HG03064 (cell line): ENCODE measurements at regions not wholly inside any gene's neighbourhood (a gene's known extent, or its start where the extent isn't known, plus 50 kb on each side); places are given as distances from the start of the nearest gene placed in this dataset.
"Not testable (repeated sequence)": the region's sequence is repeated elsewhere in the genome, so short reads cannot be mapped to it uniquely, and the experiment has no call there.

ENCODE experiments used
- ATAC-seq: cut with Tn5 transposase; IDR thresholded peaks from one replicate; pipeline ENCODE4 v1.9.1; 2021; ENCODE audit warnings: low read depth; ENCODE audit not compliant: unreplicated experiment

- ATAC-seq: not testable (repeated sequence)
Observed at GRCh38 chr2:87559001-87559400, 188.9 kb upstream of the PLGLB2 start.

DNA sequence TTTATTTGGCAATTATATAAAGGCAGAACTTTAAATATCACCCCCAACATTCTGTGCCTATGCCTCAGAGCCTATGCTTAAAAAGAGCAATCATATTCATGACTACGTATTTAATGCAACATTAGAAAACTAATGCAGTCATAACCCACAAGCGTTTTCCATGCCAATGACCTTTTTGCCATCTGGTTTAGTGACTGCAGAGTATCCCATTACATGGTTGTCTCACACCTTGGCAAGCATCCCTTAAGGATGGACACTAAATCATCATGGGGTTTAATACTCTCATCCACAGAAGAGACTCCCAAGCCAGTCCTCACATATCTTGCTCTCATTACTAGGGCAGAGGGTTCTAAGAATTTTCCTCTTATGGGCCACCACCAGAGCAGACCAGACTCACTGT, 188.2 kb upstream of the PLGLB2 start:
- ATAC-seq: not testable (repeated sequence)

DNA sequence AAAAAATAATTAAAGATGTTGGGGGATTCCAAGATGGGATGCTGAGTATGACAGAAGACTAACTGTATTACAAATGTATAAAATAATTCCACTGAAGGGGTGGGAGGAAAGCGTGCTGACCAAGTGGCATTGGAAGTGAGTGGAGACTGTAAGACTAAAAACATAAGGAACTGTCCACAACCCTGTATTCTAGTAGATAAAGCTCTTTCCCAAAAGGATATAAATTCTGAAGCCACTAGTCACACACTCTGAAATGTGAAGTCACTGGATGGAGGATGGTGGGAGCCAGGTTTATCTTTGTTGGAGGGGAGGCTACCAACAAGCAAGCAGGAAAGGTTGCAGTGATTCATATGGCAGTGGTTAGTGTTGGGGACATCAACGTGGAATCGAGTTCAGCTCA, 182.8 kb upstream of the PLGLB2 start:
- ATAC-seq: not testable (repeated sequence)

GRCh38 chr2:87566531-87566930, 181.4 kb upstream of the PLGLB2 start:
- ATAC-seq: not testable (repeated sequence)

DNA sequence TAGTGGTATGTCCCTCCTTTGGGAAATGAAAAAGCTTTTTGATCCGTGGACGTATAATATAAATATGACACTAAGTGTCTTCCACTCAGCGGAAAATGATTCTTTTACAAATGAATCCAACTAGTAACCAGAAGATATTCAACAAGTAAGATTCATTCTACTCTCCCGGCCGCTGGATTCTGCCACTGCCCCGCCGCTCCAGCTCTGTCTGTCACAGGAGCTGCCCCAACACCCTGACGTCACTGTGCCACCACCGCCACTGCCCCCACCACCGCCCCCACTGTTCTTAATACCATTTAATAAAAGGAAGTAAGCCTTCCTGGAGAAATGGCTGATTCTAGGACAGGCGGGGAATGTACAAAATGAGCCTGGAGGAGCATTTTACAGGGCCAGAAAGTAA, 180.8 kb upstream of the PLGLB2 start:
- not testable (repeated sequence) for ATAC-seq

- not testable (repeated sequence) for ATAC-seq
Observed at GRCh38 chr2:87567912-87568311, 180.0 kb upstream of the PLGLB2 start.

DNA sequence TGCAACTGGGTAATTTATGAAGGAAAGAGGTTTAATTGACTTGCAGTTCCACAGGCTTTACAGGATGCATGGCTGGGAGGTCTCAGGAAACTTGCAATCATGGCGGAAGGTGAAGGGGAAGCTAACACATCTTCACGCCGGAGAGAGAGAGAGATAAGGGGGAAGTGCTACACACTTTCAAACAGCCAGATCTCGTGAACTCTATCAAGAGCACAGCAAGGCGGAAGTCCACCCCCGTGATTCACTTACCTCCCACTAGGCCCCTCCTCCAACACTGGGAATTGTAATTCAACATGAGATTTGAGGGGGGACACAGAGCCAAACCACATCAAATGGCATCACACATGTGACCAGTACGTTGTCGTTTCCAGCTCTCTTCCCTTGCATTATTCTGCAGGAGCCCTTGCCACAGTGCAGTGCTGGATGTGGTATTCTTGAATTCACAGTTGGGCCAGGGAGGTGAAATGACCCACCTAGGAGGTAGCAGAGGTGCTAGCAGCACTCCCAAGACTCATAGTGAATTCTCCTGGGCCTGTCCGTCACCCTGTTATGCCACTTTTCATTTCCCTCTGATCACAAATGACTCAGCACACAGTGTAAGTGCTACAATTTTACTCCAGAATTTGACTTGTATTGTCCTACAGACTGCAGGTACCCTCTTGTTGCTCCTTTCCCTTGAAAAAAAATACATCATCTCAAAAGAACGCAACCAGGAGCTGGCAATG, 179.2 kb upstream of the PLGLB2 start:
- not testable (repeated sequence) for ATAC-seq

DNA sequence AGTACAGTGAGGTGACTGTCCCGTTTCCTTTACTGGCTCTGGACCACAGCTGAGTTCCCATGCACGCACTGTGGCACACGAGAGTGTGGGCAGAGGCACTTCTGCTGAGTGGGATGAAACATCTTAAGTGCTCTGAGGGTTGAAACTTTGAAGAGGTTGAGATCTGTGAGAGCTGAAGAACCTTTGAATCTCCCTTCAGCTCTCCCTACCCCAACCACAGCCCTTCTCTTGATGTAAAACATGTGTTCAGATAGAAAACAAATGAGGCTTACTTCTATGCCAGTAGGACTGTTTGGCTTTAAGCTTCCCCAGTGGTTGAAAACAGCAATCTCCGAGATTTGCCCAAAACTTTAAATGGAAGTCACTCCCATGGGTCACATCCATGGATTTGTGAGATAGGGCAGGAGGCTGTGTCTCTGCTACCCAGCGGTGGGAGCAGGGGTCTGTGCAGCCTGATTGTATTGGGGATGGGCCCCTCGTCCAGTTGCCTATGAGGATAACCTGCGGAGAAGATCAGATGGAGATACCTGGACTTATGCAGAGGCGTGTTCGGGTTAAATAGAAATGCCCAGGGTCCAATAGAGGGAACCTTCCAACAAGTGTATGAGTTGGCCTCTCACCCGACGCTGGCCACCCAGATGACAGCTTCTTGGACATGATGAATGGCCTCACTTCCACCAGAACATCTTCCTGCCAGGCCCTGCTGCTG, 178.0 kb upstream of the PLGLB2 start:
- not testable (repeated sequence) for ATAC-seq

GRCh38 chr2:87571889-87572465, 175.9 kb upstream of the PLGLB2 start:
- not testable (repeated sequence) for ATAC-seq

DNA sequence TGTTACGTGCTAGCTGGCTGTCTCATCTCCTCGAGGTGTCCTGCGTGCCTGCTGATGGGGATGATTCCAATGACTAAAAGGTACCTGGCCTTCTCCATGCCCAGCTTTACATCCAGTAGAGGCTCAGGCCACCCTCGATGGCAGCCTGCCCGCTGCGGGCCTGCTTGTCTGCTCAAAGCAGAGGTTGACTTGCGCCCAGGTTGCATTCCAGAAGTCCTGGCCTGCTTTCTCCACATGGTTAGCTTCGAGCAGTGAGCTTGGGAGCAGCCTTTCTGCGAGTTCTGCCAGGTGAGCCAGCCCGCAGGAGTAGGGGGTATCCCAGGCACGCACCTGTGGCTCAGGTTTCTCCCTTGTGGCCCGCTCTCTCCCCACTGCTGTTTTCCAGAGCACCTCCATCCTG, 175.0 kb upstream of the PLGLB2 start:
- not testable (repeated sequence) for ATAC-seq

- ATAC-seq: not testable (repeated sequence)
Observed at GRCh38 chr2:87573386-87574192, 174.3 kb upstream of the PLGLB2 start.

DNA sequence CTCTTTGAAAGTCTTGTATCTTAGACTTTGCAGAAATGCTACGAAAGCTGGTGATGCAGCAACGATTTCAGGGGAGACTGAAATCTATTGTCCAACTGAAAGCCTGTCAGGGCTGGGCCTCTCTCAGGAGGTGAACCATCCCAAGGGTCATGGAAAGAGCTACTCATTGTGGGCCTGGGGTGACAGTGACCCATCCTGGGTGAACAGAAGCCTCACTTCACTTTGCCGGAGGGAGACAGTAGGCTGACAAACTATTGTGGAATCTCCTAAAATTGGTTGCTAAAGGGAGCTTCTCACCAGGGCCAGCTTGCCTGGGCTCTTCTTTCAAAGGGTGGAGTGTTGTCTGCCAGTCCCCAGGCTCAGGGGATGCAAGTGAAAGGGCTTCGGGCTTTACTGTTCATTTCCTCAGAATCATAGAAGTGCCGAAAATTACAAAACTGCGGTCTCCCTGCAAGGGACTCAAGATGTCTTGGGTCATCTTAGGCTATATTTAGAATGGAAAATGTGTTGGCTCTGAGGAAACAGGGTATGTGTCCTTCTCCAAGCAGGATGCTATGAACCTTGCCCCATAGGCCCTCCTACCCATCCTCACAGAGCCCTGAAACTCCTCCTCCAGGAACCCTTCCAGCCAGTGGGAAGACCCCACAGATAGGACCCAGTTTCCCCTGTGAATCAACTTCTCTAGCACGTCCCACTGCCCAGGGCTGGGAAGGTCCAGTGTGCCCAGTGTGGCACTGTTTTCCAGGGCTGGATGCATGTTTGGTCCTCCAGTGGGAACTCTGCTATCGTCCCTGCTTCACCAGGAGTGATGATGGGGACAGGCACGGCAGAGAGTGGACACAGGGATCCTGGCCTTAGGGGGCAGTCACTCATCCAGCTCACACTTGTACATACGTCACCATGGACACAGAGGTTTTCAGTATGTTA, 173.4 kb upstream of the PLGLB2 start:
- not testable (repeated sequence) for ATAC-seq

DNA sequence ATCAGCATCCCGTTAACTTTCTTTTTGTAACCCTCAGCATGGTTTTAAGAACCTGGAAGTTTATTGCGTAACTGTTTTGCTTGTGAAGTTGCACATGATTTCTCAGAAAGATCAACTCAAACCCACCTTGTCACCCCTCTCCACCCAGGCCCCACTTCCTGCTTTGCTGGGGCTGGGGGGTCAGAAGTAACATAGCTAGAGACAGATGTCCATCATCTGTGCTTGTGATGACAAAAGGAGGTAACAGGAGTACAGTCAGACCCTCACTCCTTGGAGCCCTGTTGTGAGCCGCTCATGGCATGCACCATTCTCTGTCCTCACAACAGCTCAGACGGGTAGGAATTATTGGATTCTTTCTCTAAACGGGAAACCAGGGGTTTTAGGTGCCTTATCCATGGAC, 172.7 kb upstream of the PLGLB2 start:
- ATAC-seq: not testable (repeated sequence)

- ATAC-seq: not testable (repeated sequence)
Observed at GRCh38 chr2:87577358-87577757, 170.5 kb upstream of the PLGLB2 start.

GRCh38 chr2:87582152-87582551, 165.7 kb upstream of the PLGLB2 start:
- not testable (repeated sequence) for ATAC-seq

DNA sequence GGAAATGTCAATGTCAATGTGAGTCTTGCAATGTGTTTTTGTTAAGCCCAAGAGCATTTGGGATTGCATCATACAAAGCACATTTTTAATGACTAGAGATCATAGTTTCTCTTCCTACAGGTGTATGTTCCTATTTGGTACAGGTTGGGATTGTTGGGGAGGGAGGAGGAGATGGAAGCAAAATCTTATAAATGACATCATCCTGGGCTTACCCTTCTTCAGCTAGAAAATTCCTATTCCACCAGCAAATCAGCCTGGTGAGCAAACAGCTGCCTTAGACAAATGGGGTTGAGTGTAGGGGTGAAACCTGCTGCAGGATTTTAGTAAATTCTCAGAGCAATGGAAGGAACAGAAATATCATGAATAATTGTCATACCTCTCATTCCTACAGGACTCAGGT, 165.3 kb upstream of the PLGLB2 start:
- not testable (repeated sequence) for ATAC-seq

GRCh38 chr2:87583370-87583769, 164.5 kb upstream of the PLGLB2 start:
- ATAC-seq: not testable (repeated sequence)

GRCh38 chr2:87583803-87584202, 164.1 kb upstream of the PLGLB2 start:
- ATAC-seq: not testable (repeated sequence)

GRCh38 chr2:87584268-87584906, 163.5 kb upstream of the PLGLB2 start:
- not testable (repeated sequence) for ATAC-seq
